Trophoblast cell (in vitro differentiated cells and primary cell): ENCODE measurements at regions not wholly inside any gene's neighbourhood (a gene's known extent, or its start where the extent isn't known, plus 50 kb on each side); places are given as distances from the start of the nearest gene placed in this dataset.

ENCODE experiments used
- DNase-seq, 2 donors: peaks; one replicate each; pipeline ENCODE4 v3.0.0-alpha.2; 2016
- H2AFZ ChIP-seq: 2 replicates; pipeline ENCODE4 v1.6.1; 2013; ENCODE audit warnings: low read length, moderate library complexity, mild to moderate bottlenecking; ENCODE audit not compliant: insufficient read depth, poor library complexity
- H2AK5ac ChIP-seq: 2 replicates; pipeline ENCODE4 v1.6.1; 2013; ENCODE audit warnings: mild to moderate bottlenecking, low read length
- H2BK120ac ChIP-seq: 2 replicates; pipeline ENCODE4 v1.6.1; 2013; ENCODE audit warnings: low read length, mild to moderate bottlenecking, moderate library complexity; ENCODE audit not compliant: insufficient read depth, poor library complexity
- H2BK12ac ChIP-seq: 2 replicates; pipeline ENCODE4 v1.6.1; 2013; ENCODE audit warnings: mild to moderate bottlenecking, low read length, moderate library complexity
- H2BK5ac ChIP-seq: 2 replicates; pipeline ENCODE4 v1.6.1; 2013; ENCODE audit warnings: low read length, low read depth, moderate library complexity, mild to moderate bottlenecking; ENCODE audit not compliant: poor library complexity
- H3K14ac ChIP-seq: 2 replicates; pipeline ENCODE4 v1.6.1; 2013; ENCODE audit warnings: mild to moderate bottlenecking, low read length
- H3K18ac ChIP-seq: 2 replicates; pipeline ENCODE4 v1.6.1; 2013; ENCODE audit warnings: mild to moderate bottlenecking, low read length
- H3K23ac ChIP-seq: 2 replicates; pipeline ENCODE4 v1.6.1; 2013; ENCODE audit warnings: low read length
- H3K27ac ChIP-seq: 2 replicates; pipeline ENCODE4 v1.5.1; 2013; ENCODE audit warnings: low read depth, mild to moderate bottlenecking, inconsistent platforms, low read length, moderate library complexity
- H3K27me3 ChIP-seq: 2 replicates; pipeline ENCODE4 v1.6.1; 2013; ENCODE audit warnings: inconsistent platforms, mild to moderate bottlenecking, low read length, moderate library complexity; ENCODE audit not compliant: insufficient read depth
- H3K36me3 ChIP-seq, 2 experiments: 1 replicate in 1 of 2; 2 replicates in 1 of 2; pipeline ENCODE4 v1.6.1; 2013; ENCODE audit warnings: low read length in 2 of 2, mild to moderate bottlenecking in 2 of 2, moderate library complexity in 1 of 2; ENCODE audit not compliant: insufficient read depth in 2 of 2, control insufficient read depth in 1 of 2
- H3K4ac ChIP-seq: 2 replicates; pipeline ENCODE4 v1.6.1; 2013; ENCODE audit warnings: low read depth, mild to moderate bottlenecking, low read length, moderate library complexity
- H3K4me1 ChIP-seq, 2 experiments: 1 replicate in 1 of 2; 2 replicates in 1 of 2; pipeline ENCODE4 v1.6.1; 2013; ENCODE audit warnings: low read length in 2 of 2, mild to moderate bottlenecking in 2 of 2, moderate library complexity in 1 of 2; ENCODE audit not compliant: insufficient read depth in 2 of 2, control insufficient read depth in 1 of 2
- H3K4me2 ChIP-seq: 2 replicates; pipeline ENCODE4 v1.6.1; 2013; ENCODE audit warnings: inconsistent platforms, mild to moderate bottlenecking, low read length, moderate library complexity
- H3K4me3 ChIP-seq: 2 replicates; pipeline ENCODE4 v1.5.1; 2013; ENCODE audit warnings: mild to moderate bottlenecking, low read depth, low read length, inconsistent platforms
- H3K79me1 ChIP-seq: one replicate; pipeline ENCODE4 v1.6.1; 2013; ENCODE audit warnings: low read length
- H3K79me2 ChIP-seq: 2 replicates; pipeline ENCODE4 v1.6.1; 2013; ENCODE audit warnings: low read length, mild to moderate bottlenecking; ENCODE audit not compliant: control insufficient read depth, insufficient read depth, poor library complexity
- H3K9ac ChIP-seq: 2 replicates; pipeline ENCODE4 v1.6.1; 2013; ENCODE audit warnings: mild to moderate bottlenecking, low read length
- H3K9me3 ChIP-seq: 2 replicates; pipeline ENCODE4 v1.6.1; 2013; ENCODE audit warnings: low read depth, mild to moderate bottlenecking, control low read depth, inconsistent platforms, low read length; ENCODE audit not compliant: insufficient read depth
- H4K12ac ChIP-seq: 2 replicates; pipeline ENCODE4 v1.6.1; 2013; ENCODE audit warnings: low read depth, mild to moderate bottlenecking, low read length, moderate library complexity
- H4K8ac ChIP-seq: 2 replicates; pipeline ENCODE4 v1.6.1; 2013; ENCODE audit warnings: low read depth, mild to moderate bottlenecking, low read length, moderate library complexity
- H4K91ac ChIP-seq: one replicate; pipeline ENCODE4 v1.6.1; 2013; ENCODE audit warnings: low read depth, mild to moderate bottlenecking, low read length, moderate library complexity
- WGBS: extraction: QIAGEN DNeasy Blood & Tissue Kit; methylation state at CpG from one replicate; pipeline ENCODE4 v1.1.7; 2013; ENCODE audit warnings: missing lambda C conversion rate; ENCODE audit not compliant: insufficient read length, insufficient coverage; ENCODE audit errors: extremely low coverage; 5-methylcytosine and 5-hydroxymethylcytosine counted together

DNA sequence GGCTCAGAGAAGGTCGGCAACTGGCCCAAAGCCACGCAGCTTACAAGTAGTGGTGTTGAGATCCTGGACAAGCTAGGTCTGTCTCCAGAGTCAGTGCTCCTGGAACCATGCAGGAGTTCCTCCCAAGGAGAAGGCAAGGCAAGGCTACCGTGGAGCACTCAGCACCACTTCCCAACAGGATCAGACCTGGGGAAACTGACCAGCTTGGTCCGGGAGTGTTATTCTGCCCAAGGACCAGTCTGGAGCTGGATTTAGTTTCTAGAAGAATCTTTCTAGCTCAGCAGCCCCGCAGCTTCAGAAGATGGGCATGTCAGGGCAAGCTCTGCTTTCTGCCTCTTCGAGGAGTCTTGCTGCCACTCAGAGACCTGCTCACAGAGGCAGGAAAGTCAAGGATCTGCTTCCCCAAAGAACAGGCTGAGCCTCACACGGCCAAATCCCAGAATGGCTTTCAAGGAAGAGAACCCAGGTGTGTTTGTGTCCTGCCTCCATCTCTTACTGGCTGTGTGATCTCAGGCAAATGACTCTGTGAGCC is 302.8 kb downstream of the MATN1 start:
- no peak overlapping the region for H3K4me2 ChIP-seq
- H3K27ac ChIP-seq, result no peak overlapping the region
- no CpG with 5 or more reads among the region's 7 CpGs for WGBS
- no peak overlapping the region for H3K4ac ChIP-seq
- no peaks in the 10 kb centered on the region for H3K9me3 ChIP-seq
- no peak overlapping the region for H3K4me3 ChIP-seq
- H2BK120ac ChIP-seq, result no peak overlapping the region
- H2AK5ac ChIP-seq, result no peak overlapping the region
- no peaks in the 10 kb centered on the region for H3K27me3 ChIP-seq
- H4K12ac ChIP-seq, result no peak overlapping the region
- H3K9ac ChIP-seq, result no peak overlapping the region
- H3K36me3 ChIP-seq, result no peaks in the 10 kb centered on the region
- H4K91ac ChIP-seq, result peak overlapping the region; percentile 57
- H2BK5ac ChIP-seq, result no peak overlapping the region
- peaks cover 0 to 3% of the 10 kb centered on the region in 2 experiments for H3K4me1 ChIP-seq
- peak overlapping the region; percentile 35 for H3K14ac ChIP-seq
- no peak for DNase-seq
- no peaks in the 10 kb centered on the region for H3K79me1 ChIP-seq
- no peak overlapping the region for H4K8ac ChIP-seq
- H3K79me2 ChIP-seq, result no peaks in the 10 kb centered on the region
- H3K23ac ChIP-seq, result no peak overlapping the region
- no peak overlapping the region for H2BK12ac ChIP-seq
- H3K18ac ChIP-seq, result no peak overlapping the region
- no peak overlapping the region for H2AFZ ChIP-seq

DNA sequence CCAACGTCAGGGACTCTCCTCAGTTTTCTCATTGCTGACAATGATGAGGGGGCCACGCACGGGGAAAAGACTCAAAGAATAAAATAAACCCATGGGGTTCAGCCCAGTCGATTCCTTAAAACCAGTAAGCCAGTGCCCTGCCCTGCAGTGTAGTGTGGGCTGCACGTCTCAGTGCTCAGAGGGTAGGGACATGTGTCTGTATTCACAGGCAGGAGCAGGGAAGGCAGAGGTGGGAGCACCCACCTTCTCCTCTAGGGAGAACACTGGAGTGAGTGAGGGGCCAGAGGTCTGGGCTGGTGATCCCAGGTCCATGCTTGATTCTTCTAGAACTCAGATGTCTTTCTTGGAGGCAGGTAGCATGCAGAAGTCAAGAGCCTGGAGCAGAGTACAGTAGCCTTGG is 303.6 kb downstream of the MATN1 start:
- Histone ChIP-seq H3K79me2 (no peaks in the 10 kb centered on the region), H3K9me3 (no peaks in the 10 kb centered on the region), H4K12ac (no peak overlapping the region), H3K27me3 (no peaks in the 10 kb centered on the region), H3K23ac (no peak overlapping the region), H3K4me3 (no peak overlapping the region), H3K18ac (no peak overlapping the region), H3K79me1 (no peaks in the 10 kb centered on the region), H2AFZ (no peak overlapping the region), H3K36me3 (no peaks in the 10 kb centered on the region), H2BK120ac (no peak overlapping the region), H2BK5ac (no peak overlapping the region), H2AK5ac (no peak overlapping the region), H4K91ac (no peak overlapping the region), H3K4me2 (no peak overlapping the region), H3K4ac (no peak overlapping the region), H4K8ac (no peak overlapping the region), H3K14ac (no peak overlapping the region), H2BK12ac (no peak overlapping the region), H3K4me1 (peaks cover 0 to 3% of the 10 kb centered on the region in 2 experiments), H3K27ac (no peak overlapping the region), H3K9ac (no peak overlapping the region)
- no peak for DNase-seq
- no CpG with 5 or more reads among the region's 5 CpGs for WGBS

DNA sequence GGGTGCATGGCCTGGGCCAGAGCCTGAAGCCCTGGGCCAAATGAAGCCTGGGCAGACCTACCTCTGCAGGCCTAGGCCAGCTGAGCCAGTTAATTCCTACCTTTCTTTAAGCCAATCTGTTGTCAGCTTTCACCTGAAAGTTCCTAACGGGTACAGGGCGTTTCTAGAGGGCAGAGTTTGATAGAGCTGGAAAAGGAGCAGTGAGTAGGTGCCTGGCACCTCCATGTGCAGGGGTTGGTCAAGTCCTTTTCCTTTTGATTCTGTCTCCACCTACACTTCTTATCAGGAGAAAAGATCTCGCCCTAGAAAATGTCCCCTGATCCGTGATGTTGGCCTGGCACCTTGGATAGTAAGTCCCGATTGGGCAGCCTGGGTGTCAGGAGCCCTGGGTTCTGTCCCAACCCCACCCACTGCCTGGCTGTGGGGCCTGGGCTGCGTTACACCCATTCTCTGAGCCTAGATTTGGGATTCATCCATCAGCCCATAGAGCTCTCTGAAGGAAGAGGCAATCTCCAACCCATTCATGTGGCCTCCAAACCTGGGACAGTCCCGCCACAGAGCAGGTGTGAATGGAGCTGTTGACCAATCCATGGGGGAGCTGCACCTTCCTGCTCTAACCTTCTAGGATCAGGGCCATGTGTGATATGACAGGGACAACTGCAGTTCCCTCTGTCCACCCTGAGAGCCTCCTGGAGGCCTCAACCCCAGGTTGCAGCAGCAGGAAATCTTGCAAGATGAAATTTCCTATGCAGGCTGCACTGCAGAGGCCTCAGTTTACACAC is 304.3 kb downstream of the MATN1 start:
- H3K27ac ChIP-seq, result no peak overlapping the region
- H3K18ac ChIP-seq, result no peak overlapping the region
- no peak overlapping the region for H2BK5ac ChIP-seq
- WGBS, result no CpG with 5 or more reads among the region's 7 CpGs
- no peak overlapping the region for H3K23ac ChIP-seq
- H2AFZ ChIP-seq, result no peak overlapping the region
- no peak overlapping the region for H2BK120ac ChIP-seq
- no peak overlapping the region for H4K91ac ChIP-seq
- H2AK5ac ChIP-seq, result no peak overlapping the region
- no peaks in the 10 kb centered on the region for H3K9me3 ChIP-seq
- H3K36me3 ChIP-seq, result no peaks in the 10 kb centered on the region
- H3K79me1 ChIP-seq, result no peaks in the 10 kb centered on the region
- no peak overlapping the region for H2BK12ac ChIP-seq
- no peak for DNase-seq
- H3K14ac ChIP-seq, result no peak overlapping the region
- H3K4ac ChIP-seq, result no peak overlapping the region
- no peaks in the 10 kb centered on the region for H3K79me2 ChIP-seq
- no peaks in the 10 kb centered on the region for H3K27me3 ChIP-seq
- no peak overlapping the region for H3K4me3 ChIP-seq
- no peak overlapping the region for H4K8ac ChIP-seq
- no peak overlapping the region for H3K9ac ChIP-seq
- no peak overlapping the region for H3K4me2 ChIP-seq
- no peak overlapping the region for H4K12ac ChIP-seq
- peaks cover 0 to 3% of the 10 kb centered on the region in 2 experiments for H3K4me1 ChIP-seq

DNA sequence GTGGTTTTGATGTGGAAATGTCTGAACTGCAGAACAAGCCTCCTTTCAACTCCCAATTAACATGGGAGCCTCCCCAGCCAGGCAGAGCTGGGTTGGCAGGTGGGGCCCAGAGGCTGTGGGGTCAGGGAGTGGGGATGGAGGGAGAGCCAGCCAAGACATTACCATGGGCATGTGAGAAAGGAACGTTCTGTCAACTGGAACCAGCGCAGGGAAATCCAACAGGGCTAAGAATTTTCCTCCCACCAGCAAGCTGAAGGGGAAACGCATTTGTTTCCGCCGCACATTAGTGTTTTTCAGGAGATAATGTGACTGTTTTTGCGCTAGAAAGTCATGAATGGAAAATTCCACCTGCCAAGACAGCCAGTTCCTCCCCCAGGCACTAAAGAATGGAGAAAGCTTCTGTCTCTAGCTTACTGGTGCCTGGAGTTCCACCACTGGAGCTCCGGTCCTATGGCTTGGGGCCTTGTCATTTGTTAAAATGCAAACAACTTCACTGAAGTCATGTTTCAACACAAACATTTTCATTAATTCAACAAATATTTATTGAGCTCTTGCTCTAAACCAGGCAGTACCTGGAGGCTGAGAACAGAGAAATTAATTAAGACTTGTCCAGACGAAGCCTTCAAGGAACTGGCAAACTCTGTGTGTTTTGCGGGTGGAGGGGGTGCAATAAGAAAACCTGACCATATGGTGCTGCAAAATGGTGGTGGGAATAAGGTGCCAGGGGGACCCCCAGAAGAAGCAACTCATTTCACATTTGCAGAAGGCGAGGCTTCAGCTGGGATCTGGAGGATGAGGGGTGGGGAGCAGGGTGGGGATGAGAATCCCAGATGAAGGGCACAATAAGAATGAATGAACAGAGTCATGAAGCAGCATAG is 305.1 kb downstream of the MATN1 start:
- Histone ChIP-seq H2AK5ac (no peak overlapping the region), H2BK12ac (no peak overlapping the region), H3K4me2 (no peak overlapping the region), H3K4ac (no peak overlapping the region), H3K9ac (no peak overlapping the region), H3K14ac (no peak overlapping the region), H3K23ac (no peak overlapping the region), H4K8ac (no peak overlapping the region), H3K4me1 (peaks cover 0 to 3% of the 10 kb centered on the region in 2 experiments), H2AFZ (no peak overlapping the region), H3K27me3 (no peaks in the 10 kb centered on the region), H4K91ac (no peak overlapping the region), H3K27ac (no peak overlapping the region), H3K79me1 (no peaks in the 10 kb centered on the region), H2BK5ac (no peak overlapping the region), H4K12ac (no peak overlapping the region), H3K4me3 (peak overlapping the region; percentile 11), H3K9me3 (no peaks in the 10 kb centered on the region), H3K79me2 (no peaks in the 10 kb centered on the region), H3K36me3 (no peaks in the 10 kb centered on the region), H2BK120ac (no peak overlapping the region), H3K18ac (no peak overlapping the region)
- WGBS, result no CpG with 5 or more reads among the region's 10 CpGs
- DNase-seq, result no peak
